ENCODE measurements at regions not wholly inside any gene's neighbourhood (a gene's known extent, or its start where the extent isn't known, plus 50 kb on each side); places are given as distances from the start of the nearest gene placed in this dataset.

DNA sequence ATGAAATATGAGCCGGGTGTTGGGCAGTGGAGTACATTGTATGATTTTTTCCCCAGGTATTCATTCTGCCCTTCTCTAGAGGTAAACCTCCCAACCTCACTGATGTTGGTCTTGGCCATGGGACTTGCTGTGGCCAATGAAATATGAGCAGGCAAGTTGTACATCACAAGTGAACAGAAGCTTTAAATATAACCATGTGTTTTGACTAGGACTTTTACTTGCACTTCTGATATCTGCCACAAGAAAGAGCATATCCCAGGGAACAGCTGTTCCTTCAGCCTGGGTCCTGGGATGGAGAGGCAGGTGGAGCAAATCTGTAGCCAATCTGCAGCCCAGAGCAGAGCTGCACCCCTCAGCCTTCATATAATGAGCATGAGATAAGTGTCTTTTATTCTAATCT, 109.8 kb upstream of the PALS2 start:
- no peak for DNase-seq (ENCODE audit: low spot score)
- peaks cover 15% of the 10 kb centered on the region for H3K4me1 Mint-ChIP-seq (ENCODE audit: unreplicated experiment)
- H3K4me3 Mint-ChIP-seq (ENCODE audit: unreplicated experiment): no peak overlapping the region
- H3K36me3 Mint-ChIP-seq (ENCODE audit: low read depth, unreplicated experiment): no peaks in the 10 kb centered on the region
- H3K9me3 Mint-ChIP-seq (ENCODE audit: unreplicated experiment): no peaks in the 10 kb centered on the region
- H3K27ac Mint-ChIP-seq (ENCODE audit: unreplicated experiment): no peak overlapping the region
- H3K27me3 Mint-ChIP-seq (ENCODE audit: unreplicated experiment): no peaks in the 10 kb centered on the region
- TF ChIP-seq, protein P1, sequence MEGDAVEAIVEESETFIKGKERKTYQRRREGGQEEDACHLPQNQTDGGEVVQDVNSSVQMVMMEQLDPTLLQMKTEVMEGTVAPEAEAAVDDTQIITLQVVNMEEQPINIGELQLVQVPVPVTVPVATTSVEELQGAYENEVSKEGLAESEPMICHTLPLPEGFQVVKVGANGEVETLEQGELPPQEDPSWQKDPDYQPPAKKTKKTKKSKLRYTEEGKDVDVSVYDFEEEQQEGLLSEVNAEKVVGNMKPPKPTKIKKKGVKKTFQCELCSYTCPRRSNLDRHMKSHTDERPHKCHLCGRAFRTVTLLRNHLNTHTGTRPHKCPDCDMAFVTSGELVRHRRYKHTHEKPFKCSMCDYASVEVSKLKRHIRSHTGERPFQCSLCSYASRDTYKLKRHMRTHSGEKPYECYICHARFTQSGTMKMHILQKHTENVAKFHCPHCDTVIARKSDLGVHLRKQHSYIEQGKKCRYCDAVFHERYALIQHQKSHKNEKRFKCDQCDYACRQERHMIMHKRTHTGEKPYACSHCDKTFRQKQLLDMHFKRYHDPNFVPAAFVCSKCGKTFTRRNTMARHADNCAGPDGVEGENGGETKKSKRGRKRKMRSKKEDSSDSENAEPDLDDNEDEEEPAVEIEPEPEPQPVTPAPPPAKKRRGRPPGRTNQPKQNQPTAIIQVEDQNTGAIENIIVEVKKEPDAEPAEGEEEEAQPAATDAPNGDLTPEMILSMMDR (IDR thresholded peaks at IDR 0.05; ENCODE audit: unreplicated experiment): no peak

- Mint-ChIP-seq H3K36me3 (ENCODE audit: low read depth, unreplicated experiment) (no peaks in the 10 kb centered on the region), H3K9me3 (ENCODE audit: unreplicated experiment) (no peaks in the 10 kb centered on the region), H3K4me1 (ENCODE audit: unreplicated experiment) (peaks cover 15% of the 10 kb centered on the region), H3K27ac (ENCODE audit: unreplicated experiment) (no peak overlapping the region), H3K4me3 (ENCODE audit: unreplicated experiment) (no peak overlapping the region), H3K27me3 (ENCODE audit: unreplicated experiment) (no peaks in the 10 kb centered on the region)
- TF ChIP-seq, protein P1 (IDR thresholded peaks at IDR 0.05; ENCODE audit: unreplicated experiment): no peak
- DNase-seq (ENCODE audit: low spot score): no peak
Measured at GRCh38 chr7:24464861-24465260, 108.4 kb upstream of the PALS2 start.

DNA sequence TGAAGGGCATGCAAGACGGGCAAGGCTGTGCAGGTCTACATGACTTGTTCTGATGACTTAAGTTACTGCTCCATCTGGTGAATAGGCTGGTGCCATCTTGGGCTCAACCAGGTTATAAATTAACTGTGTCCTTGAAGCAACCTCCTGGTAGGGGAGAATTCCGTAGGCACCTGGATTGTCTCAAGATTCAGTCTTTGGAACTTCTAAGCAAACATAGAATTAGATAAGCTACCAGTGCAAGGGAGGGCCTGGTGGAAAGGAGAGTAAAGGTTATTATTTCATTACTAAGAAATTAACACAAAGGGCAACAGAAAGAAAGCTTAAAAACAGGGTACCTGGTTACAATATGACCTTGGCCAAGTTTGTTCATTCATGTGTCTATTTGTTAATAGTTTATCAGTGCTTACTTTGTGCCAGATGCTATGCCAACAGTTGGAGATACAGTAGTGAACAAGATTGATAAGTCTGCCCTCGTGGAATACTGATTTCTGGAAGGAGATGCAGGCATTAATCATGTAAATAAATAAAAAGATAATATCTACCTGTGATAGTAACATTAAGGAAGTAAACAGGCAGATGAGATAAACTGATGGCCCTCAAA, 107.0 kb upstream of the PALS2 start:
- Mint-ChIP-seq H3K4me3 (ENCODE audit: unreplicated experiment) (no peak overlapping the region), H3K36me3 (ENCODE audit: low read depth, unreplicated experiment) (no peaks in the 10 kb centered on the region), H3K4me1 (ENCODE audit: unreplicated experiment) (peaks cover 15% of the 10 kb centered on the region)

GRCh38 chr7:24469118-24469517, 104.1 kb upstream of the PALS2 start:
- H3K27ac Mint-ChIP-seq (ENCODE audit: unreplicated experiment): no peak overlapping the region
- no peaks in the 10 kb centered on the region for H3K27me3 Mint-ChIP-seq (ENCODE audit: unreplicated experiment)
- no peaks in the 10 kb centered on the region for H3K36me3 Mint-ChIP-seq (ENCODE audit: low read depth, unreplicated experiment)
- H3K4me1 Mint-ChIP-seq (ENCODE audit: unreplicated experiment): peaks cover 15% of the 10 kb centered on the region
- H3K9me3 Mint-ChIP-seq (ENCODE audit: unreplicated experiment): no peaks in the 10 kb centered on the region
- DNase-seq (ENCODE audit: low spot score): no peak
- TF ChIP-seq, protein P1 (IDR thresholded peaks at IDR 0.05; ENCODE audit: unreplicated experiment): no peak
- H3K4me3 Mint-ChIP-seq (ENCODE audit: unreplicated experiment): no peak overlapping the region

More for the DNA sequence above, 107.0 kb upstream of the PALS2 start:
- DNase-seq (ENCODE audit: low spot score): no peak
- TF ChIP-seq, protein P1 (IDR thresholded peaks at IDR 0.05; ENCODE audit: unreplicated experiment): no peak
- H3K27ac Mint-ChIP-seq (ENCODE audit: unreplicated experiment): no peak overlapping the region
- H3K27me3 Mint-ChIP-seq (ENCODE audit: unreplicated experiment): no peaks in the 10 kb centered on the region
- H3K9me3 Mint-ChIP-seq (ENCODE audit: unreplicated experiment): no peaks in the 10 kb centered on the region

GRCh38 chr7:24472093-24472492, 101.2 kb upstream of the PALS2 start:
- TF ChIP-seq, protein P1 (IDR thresholded peaks at IDR 0.05; ENCODE audit: unreplicated experiment): no peak
- no peaks in the 10 kb centered on the region for H3K36me3 Mint-ChIP-seq (ENCODE audit: low read depth, unreplicated experiment)
- no peaks in the 10 kb centered on the region for H3K4me1 Mint-ChIP-seq (ENCODE audit: unreplicated experiment)
- no peaks in the 10 kb centered on the region for H3K27me3 Mint-ChIP-seq (ENCODE audit: unreplicated experiment)
- H3K9me3 Mint-ChIP-seq (ENCODE audit: unreplicated experiment): no peaks in the 10 kb centered on the region
- no peak overlapping the region for H3K27ac Mint-ChIP-seq (ENCODE audit: unreplicated experiment)
- DNase-seq (ENCODE audit: low spot score): no peak
- H3K4me3 Mint-ChIP-seq (ENCODE audit: unreplicated experiment): no peak overlapping the region
